CD4-positive, alpha-beta memory T cell (primary cell): ENCODE measurements at regions not wholly inside any gene's neighbourhood (a gene's known extent, or its start where the extent isn't known, plus 50 kb on each side); places are given as distances from the start of the nearest gene placed in this dataset.

Source experiments
- CTCF ChIA-PET: fragments of 350-600 bp; sonication (Branson Sonifier 250); formaldehyde crosslinking; loops from one replicate; lab custom pipeline; 2021; ENCODE audit warnings: inconsistent platforms; ENCODE audit not compliant: partially characterized antibody; lab: Charles Lee
- POLR2A ChIA-PET: fragments of 350-600 bp; sonication (Branson Sonifier 250); formaldehyde crosslinking; loops from one replicate; lab custom pipeline; 2021; ENCODE audit not compliant: partially characterized antibody; lab: Charles Lee
- DNase-seq, 5 donors: peaks; one replicate each; pipeline versions ENCODE4 v3.0.0 to v3.0.0-alpha.2; 2020 to 2022; ENCODE audit warnings: mixed read lengths in 1 of 5
- H3K27ac ChIP-seq: one replicate; pipeline ENCODE4 v1.7.0; 2013; ENCODE audit warnings: low read depth, low read length
- H3K27me3 ChIP-seq: 2 replicates; pipeline ENCODE4 v1.7.0; 2013; ENCODE audit warnings: mild to moderate bottlenecking, low read length, moderate library complexity; ENCODE audit not compliant: insufficient read depth
- H3K36me3 ChIP-seq: 2 replicates; pipeline ENCODE4 v1.7.0; 2013; ENCODE audit warnings: mild to moderate bottlenecking, low read length, moderate library complexity; ENCODE audit not compliant: insufficient read depth
- H3K4me1 ChIP-seq: 2 replicates; pipeline ENCODE4 v1.7.0; 2013; ENCODE audit warnings: mild to moderate bottlenecking, low read length, moderate library complexity; ENCODE audit not compliant: insufficient read depth
- H3K4me3 ChIP-seq, 2 donors: one replicate each; pipeline ENCODE4 v1.7.0; 2013; ENCODE audit warnings: low read length in 2 of 2, mild to moderate bottlenecking in 1 of 2
- H3K9me3 ChIP-seq, 2 donors: one replicate each; pipeline ENCODE4 v1.7.0; 2013; ENCODE audit warnings: low read length in 2 of 2, control low read depth in 1 of 2; ENCODE audit not compliant: control insufficient read depth in 1 of 2
- H3K27ac Mint-ChIP-seq, 7 donors: one replicate each; pipeline ENCODE4 v1.8.0; 2020 to 2021; ENCODE audit warnings: mixed read lengths in 7 of 7, mild to moderate bottlenecking in 6 of 7, inconsistent platforms in 3 of 7, moderate library complexity in 3 of 7
- H3K27me3 Mint-ChIP-seq, 2 donors: one replicate each; pipeline ENCODE4 v1.8.0; 2020 to 2021; ENCODE audit warnings: mixed read lengths in 2 of 2
- H3K36me3 Mint-ChIP-seq, 2 donors: one replicate each; pipeline ENCODE4 v1.8.0; 2020 to 2021; ENCODE audit warnings: mixed read lengths in 2 of 2, inconsistent platforms in 1 of 2, mild to moderate bottlenecking in 1 of 2
- H3K4me1 Mint-ChIP-seq, 4 donors: one replicate each; pipeline ENCODE4 v1.8.0; 2020 to 2021; ENCODE audit warnings: mixed read lengths in 4 of 4, mild to moderate bottlenecking in 1 of 4
- H3K4me3 Mint-ChIP-seq, 8 donors: one replicate each; pipeline ENCODE4 v1.8.0; 2020 to 2021; ENCODE audit warnings: mixed read lengths in 8 of 8, mild to moderate bottlenecking in 7 of 8, moderate library complexity in 6 of 8, inconsistent platforms in 3 of 8
- H3K9me3 Mint-ChIP-seq, 8 donors: one replicate each; pipeline ENCODE4 v1.8.0; 2020 to 2021; ENCODE audit warnings: mixed read lengths in 8 of 8, mild to moderate bottlenecking in 5 of 8, inconsistent platforms in 3 of 8, moderate library complexity in 1 of 8
- intact Hi-C: fragments of 100-400 bp; cut with micrococcal nuclease; formaldehyde crosslinking; loops from one replicate; pipeline ENCODE4 v1.15.1; 2023

DNA sequence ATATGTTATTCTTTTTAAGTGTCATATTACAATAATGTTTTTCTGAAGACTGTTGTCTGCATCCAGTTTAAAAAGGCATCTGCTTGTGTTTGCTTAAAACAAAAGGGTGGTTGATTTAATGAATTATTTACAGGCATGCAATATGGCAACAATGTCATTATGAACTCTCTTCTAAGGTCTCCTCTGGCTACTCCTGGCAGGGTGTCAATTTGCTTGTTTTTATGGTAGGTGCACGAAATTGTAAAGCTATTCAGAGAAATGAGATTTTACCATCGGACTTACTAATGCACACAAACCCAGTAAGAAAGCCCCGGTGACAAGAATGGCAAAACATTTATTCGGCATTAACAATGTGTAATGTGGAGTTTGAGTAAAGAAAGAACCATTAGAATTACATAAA is 539.8 kb upstream of the ZNF608 start:
- H3K4me1 ChIP-seq, result no peaks in the 10 kb centered on the region
- no peaks in the 10 kb centered on the region for H3K4me1 Mint-ChIP-seq
- intact Hi-C loops, result no loop called here
- H3K27me3 ChIP-seq, result no peaks in the 10 kb centered on the region
- CTCF ChIA-PET, result no interaction called here
- H3K9me3 ChIP-seq, result no peaks in the 10 kb centered on the region
- no peak overlapping the region for H3K4me3 Mint-ChIP-seq
- H3K36me3 ChIP-seq, result no peaks in the 10 kb centered on the region
- peaks cover 0 to 7% (median under 1%) of the 10 kb centered on the region in 8 donors for H3K9me3 Mint-ChIP-seq
- DNase-seq, result no peak
- H3K27ac ChIP-seq, result no peak overlapping the region
- POLR2A ChIA-PET, result no interaction called here
- H3K4me3 ChIP-seq, result no peak overlapping the region
- H3K27me3 Mint-ChIP-seq, result no peaks in the 10 kb centered on the region
- H3K36me3 Mint-ChIP-seq, result no peaks in the 10 kb centered on the region
- H3K27ac Mint-ChIP-seq, result no peak overlapping the region

DNA sequence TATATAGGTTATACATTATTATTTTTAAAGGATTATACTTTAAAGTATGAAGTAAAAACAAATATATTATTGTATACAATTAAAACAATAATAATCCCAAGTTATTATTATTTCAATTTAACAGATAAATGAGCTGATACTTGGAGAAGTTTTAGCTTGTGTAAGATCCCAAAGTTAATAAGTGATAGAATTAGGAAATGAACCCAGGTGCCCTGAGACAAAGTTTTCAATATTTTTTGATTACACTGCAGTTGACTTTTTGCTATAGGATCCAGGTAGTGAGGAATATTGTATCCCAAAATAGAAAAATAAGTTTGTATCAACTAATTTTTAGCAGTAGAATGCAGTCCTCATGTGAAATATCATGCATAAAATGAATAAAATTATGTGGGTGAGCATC is 543.2 kb upstream of the ZNF608 start:
- no peaks in the 10 kb centered on the region for H3K27me3 ChIP-seq
- H3K36me3 ChIP-seq, result no peaks in the 10 kb centered on the region
- Mint-ChIP-seq H3K4me3 (no peak overlapping the region), H3K36me3 (no peaks in the 10 kb centered on the region), H3K9me3 (peaks cover 0 to 10% (median 7%) of the 10 kb centered on the region in 8 donors), H3K27ac (no peak overlapping the region), H3K27me3 (no peaks in the 10 kb centered on the region), H3K4me1 (no peaks in the 10 kb centered on the region)
- H3K27ac ChIP-seq, result no peak overlapping the region
- no peaks in the 10 kb centered on the region for H3K4me1 ChIP-seq
- POLR2A ChIA-PET, result no interaction called here
- H3K4me3 ChIP-seq, result no peak overlapping the region
- intact Hi-C loops, result no loop called here
- no peak for DNase-seq
- CTCF ChIA-PET, result no interaction called here
- no peaks in the 10 kb centered on the region for H3K9me3 ChIP-seq

DNA sequence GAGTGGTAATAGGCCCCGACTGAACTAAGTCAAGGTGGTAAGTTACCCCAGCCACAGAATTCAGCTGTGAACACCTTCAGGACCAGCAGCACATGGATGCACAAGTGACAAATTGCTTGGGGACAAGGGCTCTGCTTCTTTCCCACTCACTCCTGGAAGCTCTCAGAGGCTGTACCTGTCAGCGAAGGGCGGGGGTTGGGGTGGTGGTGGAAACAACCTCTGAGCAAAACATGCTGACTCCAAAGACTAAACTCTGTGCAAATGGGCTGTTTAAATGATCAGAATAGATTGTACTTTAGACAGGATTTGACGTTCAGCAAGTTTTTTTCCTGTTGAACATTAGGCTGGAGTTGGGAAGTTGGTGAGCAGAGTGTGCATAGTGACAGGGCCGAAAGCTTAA is 544.5 kb upstream of the ZNF608 start:
- Mint-ChIP-seq H3K27ac (no peak overlapping the region), H3K27me3 (no peaks in the 10 kb centered on the region), H3K36me3 (no peaks in the 10 kb centered on the region), H3K4me3 (no peak overlapping the region), H3K4me1 (no peaks in the 10 kb centered on the region), H3K9me3 (peaks cover 0 to 9% (median 7%) of the 10 kb centered on the region in 8 donors)
- DNase-seq, result no peak
- no peak overlapping the region for H3K27ac ChIP-seq
- CTCF ChIA-PET, result no interaction called here
- POLR2A ChIA-PET, result no interaction called here
- no peaks in the 10 kb centered on the region for H3K4me1 ChIP-seq
- no peaks in the 10 kb centered on the region for H3K9me3 ChIP-seq
- no peaks in the 10 kb centered on the region for H3K36me3 ChIP-seq
- H3K4me3 ChIP-seq, result no peak overlapping the region
- H3K27me3 ChIP-seq, result no peaks in the 10 kb centered on the region
- intact Hi-C loops, result no loop called here

DNA sequence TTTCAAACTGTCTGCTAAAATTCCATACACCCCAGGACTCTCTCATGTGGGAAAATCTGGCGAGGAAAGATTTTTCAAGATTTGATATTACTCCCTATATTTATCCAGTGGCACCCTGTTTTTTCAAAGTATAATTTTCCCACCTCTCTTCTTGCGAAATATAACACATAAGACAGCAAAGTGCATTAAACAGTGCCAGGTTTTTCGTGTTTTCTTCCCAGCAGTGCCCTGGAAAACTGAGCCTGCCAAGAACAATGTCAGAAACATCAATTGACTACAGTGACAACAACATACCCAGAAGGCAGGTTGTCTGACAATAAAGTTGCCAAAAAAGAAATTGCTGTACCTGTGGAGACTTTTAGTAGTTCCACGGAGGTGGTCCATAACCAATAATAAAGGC is 545.0 kb upstream of the ZNF608 start:
- Mint-ChIP-seq H3K4me3 (no peak overlapping the region), H3K27ac (no peak overlapping the region), H3K9me3 (peaks cover 0 to 9% (median 6%) of the 10 kb centered on the region in 8 donors), H3K36me3 (no peaks in the 10 kb centered on the region), H3K4me1 (no peaks in the 10 kb centered on the region), H3K27me3 (no peaks in the 10 kb centered on the region)
- POLR2A ChIA-PET, result no interaction called here
- intact Hi-C loops, result no loop called here
- CTCF ChIA-PET, result no interaction called here
- Histone ChIP-seq H3K4me1 (no peaks in the 10 kb centered on the region), H3K36me3 (no peaks in the 10 kb centered on the region), H3K27me3 (no peaks in the 10 kb centered on the region), H3K27ac (no peak overlapping the region), H3K9me3 (no peaks in the 10 kb centered on the region), H3K4me3 (no peak overlapping the region)
- DNase-seq, result no peak

DNA sequence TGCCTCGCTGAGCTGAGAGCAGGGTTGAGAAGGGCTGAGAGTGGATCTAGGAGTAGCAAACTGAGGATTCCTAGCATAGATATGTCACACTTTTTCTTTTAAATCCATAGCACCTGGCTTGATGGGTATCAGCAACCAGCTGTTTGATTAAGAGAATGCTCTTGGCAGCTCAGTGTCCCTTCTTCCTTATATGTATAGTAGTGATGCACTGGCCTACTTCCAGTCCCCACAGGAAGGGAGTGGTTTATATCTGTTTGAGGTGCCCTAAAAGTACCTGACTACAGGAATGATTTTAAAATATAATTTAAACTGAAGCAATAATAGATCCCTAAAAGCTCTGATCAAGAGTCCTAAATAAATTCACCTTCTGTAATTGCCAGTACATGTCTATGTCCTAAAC is 546.8 kb upstream of the ZNF608 start:
- no peak for DNase-seq
- H3K4me3 ChIP-seq, result no peak overlapping the region
- Mint-ChIP-seq H3K4me1 (no peaks in the 10 kb centered on the region), H3K9me3 (peaks cover 0 to 9% (median 5%) of the 10 kb centered on the region in 8 donors), H3K4me3 (no peak overlapping the region), H3K27ac (no peak overlapping the region), H3K36me3 (no peaks in the 10 kb centered on the region), H3K27me3 (no peaks in the 10 kb centered on the region)
- no peaks in the 10 kb centered on the region for H3K36me3 ChIP-seq
- CTCF ChIA-PET, result no interaction called here
- POLR2A ChIA-PET, result no interaction called here
- no peaks in the 10 kb centered on the region for H3K4me1 ChIP-seq
- H3K27me3 ChIP-seq, result no peaks in the 10 kb centered on the region
- no peak overlapping the region for H3K27ac ChIP-seq
- intact Hi-C loops, result no loop called here
- H3K9me3 ChIP-seq, result no peaks in the 10 kb centered on the region

DNA sequence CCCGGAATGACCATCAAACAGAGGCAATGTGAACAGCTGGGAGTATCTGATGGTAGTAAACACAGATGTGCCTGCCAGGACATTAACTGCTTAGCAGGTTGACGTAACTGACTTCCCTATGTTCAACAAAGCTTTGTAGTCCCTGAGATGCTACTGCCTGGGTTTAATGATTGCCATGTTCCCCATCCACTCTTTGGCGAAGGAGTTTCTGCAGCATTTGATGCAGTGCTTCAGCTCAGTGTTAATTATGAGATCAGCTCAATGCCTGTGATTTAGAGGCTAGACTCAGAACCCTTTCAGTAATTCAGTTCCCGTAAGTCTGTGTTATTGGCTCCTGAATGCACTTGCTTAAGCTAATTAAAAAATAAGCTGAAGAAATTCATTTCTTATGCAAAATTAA is 547.3 kb upstream of the ZNF608 start:
- H3K36me3 Mint-ChIP-seq, result no peaks in the 10 kb centered on the region

DNA sequence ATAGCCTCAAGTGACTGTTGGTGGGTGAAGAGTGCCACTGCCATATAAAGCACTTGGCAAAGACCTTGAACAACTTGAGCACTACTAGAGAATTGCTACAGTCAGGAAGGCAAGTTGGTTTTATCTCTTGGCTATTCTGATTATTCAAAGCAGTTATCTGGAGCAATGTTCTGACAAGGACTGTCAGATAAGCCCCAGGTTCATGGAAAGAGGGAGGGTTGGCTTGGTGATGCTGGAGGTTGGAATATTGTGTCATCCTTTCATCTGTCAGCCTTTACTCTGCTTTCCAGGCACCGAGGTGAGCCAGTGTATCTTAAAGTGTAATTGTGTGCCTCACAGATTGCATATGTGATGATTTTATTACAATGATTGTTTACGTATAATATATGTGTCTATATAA is 548.4 kb upstream of the ZNF608 start:
- intact Hi-C loops, result no loop called here
- no peaks in the 10 kb centered on the region for H3K9me3 ChIP-seq
- POLR2A ChIA-PET, result no interaction called here

More for the DNA sequence above, 547.3 kb upstream of the ZNF608 start:
- no peak overlapping the region for H3K4me3 ChIP-seq
- intact Hi-C loops, result no loop called here
- Mint-ChIP-seq H3K27me3 (no peaks in the 10 kb centered on the region), H3K4me1 (no peaks in the 10 kb centered on the region), H3K27ac (no peak overlapping the region), H3K4me3 (no peak overlapping the region), H3K9me3 (peaks cover 0 to 9% (median 5%) of the 10 kb centered on the region in 8 donors)
- no peaks in the 10 kb centered on the region for H3K4me1 ChIP-seq
- no peaks in the 10 kb centered on the region for H3K27me3 ChIP-seq
- no peak for DNase-seq
- H3K36me3 ChIP-seq, result no peaks in the 10 kb centered on the region
- POLR2A ChIA-PET, result no interaction called here
- H3K27ac ChIP-seq, result no peak overlapping the region
- CTCF ChIA-PET, result no interaction called here
- no peaks in the 10 kb centered on the region for H3K9me3 ChIP-seq

DNA sequence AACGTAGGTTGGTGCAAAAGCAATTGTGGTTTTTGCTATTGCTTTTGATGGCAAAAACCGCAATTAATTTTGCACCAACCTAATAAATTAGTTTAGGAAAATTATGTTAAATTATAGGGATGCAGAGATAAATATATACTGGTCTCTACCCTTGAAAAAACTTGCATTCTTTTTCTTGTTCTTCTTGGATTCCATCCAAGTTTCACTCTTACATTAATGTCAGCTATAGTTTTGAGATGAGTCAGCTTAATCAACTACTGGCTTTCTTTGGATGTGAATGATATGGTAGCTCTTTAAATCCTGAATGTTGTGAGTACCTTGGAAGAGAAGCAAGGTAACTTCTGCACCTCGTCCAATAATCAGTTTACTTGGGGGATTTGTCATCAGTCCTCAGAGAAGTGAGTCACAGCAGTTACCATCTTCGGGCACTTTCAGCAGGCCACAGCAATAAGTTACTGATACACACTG is 549.0 kb upstream of the ZNF608 start:
- no peak overlapping the region for H3K4me3 ChIP-seq
- H3K9me3 ChIP-seq, result no peaks in the 10 kb centered on the region
- peak overlapping the region in 1 of 7 donors; percentile 17 for H3K27ac Mint-ChIP-seq
- H3K4me1 Mint-ChIP-seq, result no peaks in the 10 kb centered on the region
- no peaks in the 10 kb centered on the region for H3K36me3 Mint-ChIP-seq
- peaks cover 0 to 8% (median 5%) of the 10 kb centered on the region in 8 donors for H3K9me3 Mint-ChIP-seq
- POLR2A ChIA-PET, result no interaction called here
- H3K27me3 Mint-ChIP-seq, result no peaks in the 10 kb centered on the region
- no peak overlapping the region for H3K4me3 Mint-ChIP-seq
- H3K27me3 ChIP-seq, result no peaks in the 10 kb centered on the region
- no peak overlapping the region for H3K27ac ChIP-seq
- CTCF ChIA-PET, result no interaction called here
- intact Hi-C loops, result no loop called here
- H3K36me3 ChIP-seq, result no peaks in the 10 kb centered on the region
- DNase-seq, result no peak
- no peaks in the 10 kb centered on the region for H3K4me1 ChIP-seq

More for the DNA sequence above, 548.4 kb upstream of the ZNF608 start:
- Mint-ChIP-seq H3K4me1 (no peaks in the 10 kb centered on the region), H3K4me3 (no peak overlapping the region), H3K36me3 (no peaks in the 10 kb centered on the region), H3K9me3 (peaks cover 0 to 9% (median 5%) of the 10 kb centered on the region in 8 donors), H3K27ac (no peak overlapping the region), H3K27me3 (no peaks in the 10 kb centered on the region)
- H3K4me3 ChIP-seq, result no peak overlapping the region
- H3K27ac ChIP-seq, result no peak overlapping the region
- H3K27me3 ChIP-seq, result no peaks in the 10 kb centered on the region
- DNase-seq, result no peak
- CTCF ChIA-PET, result no interaction called here
- no peaks in the 10 kb centered on the region for H3K4me1 ChIP-seq
- no peaks in the 10 kb centered on the region for H3K36me3 ChIP-seq
